Amniotic stem cell (primary cell): ENCODE measurements at regions not wholly inside any gene's neighbourhood (a gene's known extent, or its start where the extent isn't known, plus 50 kb on each side); places are given as distances from the start of the nearest gene placed in this dataset.

Experiments used
- DNase-seq: peaks from one replicate; lab custom pipeline; 2025; lab: John Stamatoyannopoulos, UW

GRCh38 chr10:123575105-123575504 lies 91.0 kb upstream of the GPR26 start:
- DNase-seq, result no peak

- no peak for DNase-seq
These were observed 89.4 kb upstream of the GPR26 start for GRCh38 chr10:123576706-123577105.

- no peak for DNase-seq
These were observed 88.2 kb upstream of the GPR26 start for GRCh38 chr10:123577921-123578461.

GRCh38 chr10:123578721-123579120 lies 87.4 kb upstream of the GPR26 start:
- DNase-seq, result no peak

- no peak for DNase-seq
These were observed 86.5 kb upstream of the GPR26 start for GRCh38 chr10:123579675-123580074.

GRCh38 chr10:123580426-123580825 lies 85.7 kb upstream of the GPR26 start:
- no peak for DNase-seq

GRCh38 chr10:123581656-123582055 lies 84.5 kb upstream of the GPR26 start:
- no peak for DNase-seq

GRCh38 chr10:123582084-123582989 lies 83.8 kb upstream of the GPR26 start:
- DNase-seq, result peak; percentile 53

GRCh38 chr10:123583639-123584418 lies 82.3 kb upstream of the GPR26 start:
- peak; percentile 87 for DNase-seq

GRCh38 chr10:123584419-123584775 lies 81.8 kb upstream of the GPR26 start:
- no peak for DNase-seq

- DNase-seq, result no peak
These were observed 80.4 kb upstream of the GPR26 start for GRCh38 chr10:123585477-123586445.

- DNase-seq, result no peak
These were observed 79.0 kb upstream of the GPR26 start for GRCh38 chr10:123587110-123587509.

- DNase-seq, result no peak
These were observed 77.7 kb upstream of the GPR26 start for GRCh38 chr10:123588386-123588914.

GRCh38 chr10:123595661-123596060 lies 70.5 kb upstream of the GPR26 start:
- no peak for DNase-seq

GRCh38 chr10:123597676-123598075 lies 68.5 kb upstream of the GPR26 start:
- DNase-seq, result no peak

GRCh38 chr10:123599366-123599849 lies 66.7 kb upstream of the GPR26 start:
- DNase-seq, result no peak

GRCh38 chr10:123600177-123600576 lies 66.0 kb upstream of the GPR26 start:
- no peak for DNase-seq

- DNase-seq, result no peak
These were observed 63.0 kb upstream of the GPR26 start for GRCh38 chr10:123603130-123603529.

GRCh38 chr10:123604506-123604905 lies 61.6 kb upstream of the GPR26 start:
- no peak for DNase-seq

- DNase-seq, result no peak
These were observed 60.1 kb upstream of the GPR26 start for GRCh38 chr10:123606006-123606405.

GRCh38 chr10:123606955-123607354 lies 59.2 kb upstream of the GPR26 start:
- DNase-seq, result no peak
